Inflammatory macrophage treated with lipopolysaccharide for 1 hour (primary cell): ENCODE measurements at regions not wholly inside any gene's neighbourhood (a gene's known extent, or its start where the extent isn't known, plus 50 kb on each side); places are given as distances from the start of the nearest gene placed in this dataset.
A peak's percentile ranks its signal among the peaks of the same experiment; 100 is the strongest.

Experiments used
- DNase-seq, 2 donors: peaks; one replicate each; pipeline ENCODE4 v3.0.0-alpha.2; 2020 to 2022

DNA sequence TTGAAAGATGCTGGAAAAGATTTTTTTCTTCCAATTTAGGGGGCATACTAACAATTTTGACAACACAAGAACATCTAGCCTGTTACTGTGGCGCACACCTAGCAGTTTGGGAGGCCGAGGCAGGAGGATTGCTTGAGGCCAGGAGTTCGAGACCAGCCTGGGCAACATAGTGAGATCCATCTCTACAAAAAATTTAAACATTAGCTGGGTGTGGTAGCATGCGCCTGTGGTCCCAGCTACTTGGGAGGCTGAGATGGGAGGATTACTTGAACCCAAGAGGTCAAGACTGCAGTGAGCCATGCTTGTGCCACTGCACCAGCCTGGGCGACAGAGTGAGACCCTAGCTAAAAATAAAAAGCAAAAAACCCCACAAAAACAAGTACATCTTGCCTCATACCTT lies 168.8 kb downstream of the TANC2 start:
- DNase-seq = no peak

DNA sequence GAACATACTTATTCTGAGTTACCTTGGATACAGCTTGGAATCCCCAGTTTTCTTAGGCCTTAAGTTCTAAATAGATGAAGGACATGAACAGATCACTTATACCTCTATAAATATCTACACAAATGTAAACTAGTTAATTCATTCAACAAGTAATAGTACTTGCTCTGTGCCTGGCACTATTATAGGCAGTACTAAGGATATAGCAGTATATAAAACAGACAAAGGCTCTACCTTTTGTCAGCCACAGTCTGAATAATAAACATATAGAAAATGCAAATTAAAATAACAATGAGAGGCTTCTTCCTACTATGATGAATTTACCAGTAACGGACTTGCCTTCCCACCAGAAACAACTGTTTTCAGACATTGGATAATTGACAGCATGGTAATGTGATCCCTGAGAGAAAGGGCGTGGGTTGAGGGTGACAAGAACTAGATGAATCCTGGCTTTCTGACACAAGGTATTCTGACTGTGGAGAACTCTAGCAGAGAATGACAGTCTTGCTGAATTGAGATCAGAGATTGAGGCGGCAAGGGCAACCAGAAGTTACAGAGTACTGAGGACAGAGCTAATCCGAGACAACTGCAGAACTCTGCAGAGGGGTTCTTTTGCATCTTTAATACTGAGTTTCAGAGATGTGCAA lies 170.5 kb downstream of the TANC2 start:
- no peak for DNase-seq

DNA sequence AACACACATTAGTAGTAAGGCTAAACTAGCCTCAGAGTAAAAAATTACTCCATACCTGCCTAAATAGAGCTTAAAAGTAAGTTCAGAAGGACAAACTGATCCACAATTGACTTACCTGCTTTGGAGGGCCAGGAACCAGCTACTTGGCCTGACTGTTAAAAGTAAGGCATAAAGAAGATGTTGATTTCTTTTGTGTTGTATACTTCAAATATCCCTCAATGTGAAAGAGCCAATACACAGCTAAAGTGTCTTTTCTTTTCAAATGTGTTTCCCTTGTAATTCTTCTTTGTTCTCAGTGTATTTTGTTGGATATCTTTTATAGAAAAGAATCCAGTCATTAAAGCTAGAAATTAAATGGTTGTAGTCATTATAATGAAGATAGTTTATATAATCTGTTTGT lies 171.1 kb downstream of the TANC2 start:
- no peak for DNase-seq

DNA sequence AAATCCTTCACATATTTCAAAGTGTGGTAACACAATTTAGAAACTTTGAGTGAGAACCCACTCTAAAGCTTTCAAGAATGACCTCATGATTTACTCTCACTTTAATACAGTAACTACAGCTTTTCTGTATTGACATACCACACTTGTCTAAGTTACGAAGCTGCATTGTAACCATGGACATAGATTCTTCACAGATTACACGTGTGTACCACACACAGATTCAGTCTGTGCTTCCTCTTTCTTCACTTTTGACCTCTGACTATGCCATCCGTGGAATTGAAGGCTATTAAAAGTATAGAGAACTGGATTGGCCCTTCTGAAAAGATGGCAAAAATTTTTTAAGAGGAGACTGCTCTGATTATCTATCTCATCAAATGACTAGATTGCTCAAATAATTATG lies 172.7 kb downstream of the TANC2 start:
- peak; percentile 23 to 26 for DNase-seq

DNA sequence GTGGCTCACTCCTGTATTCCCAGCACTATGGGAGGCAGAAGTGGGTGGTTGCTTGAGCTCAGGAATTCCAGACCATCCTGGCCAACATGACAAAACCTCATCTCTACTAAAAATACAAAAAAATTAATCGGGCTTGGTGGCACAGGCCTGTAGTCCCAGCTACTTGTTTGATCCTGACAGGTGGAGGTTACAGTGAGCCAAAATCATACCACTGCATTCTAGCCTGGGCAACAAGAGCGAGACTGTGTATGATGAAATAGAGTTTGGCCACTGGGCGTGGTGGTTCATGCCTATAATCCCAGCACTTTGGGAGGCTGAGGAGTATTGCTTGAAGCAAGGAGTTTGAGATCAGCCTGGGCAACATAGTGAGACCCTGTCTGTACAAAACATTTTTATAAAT lies 173.3 kb downstream of the TANC2 start:
- no peak for DNase-seq

DNA sequence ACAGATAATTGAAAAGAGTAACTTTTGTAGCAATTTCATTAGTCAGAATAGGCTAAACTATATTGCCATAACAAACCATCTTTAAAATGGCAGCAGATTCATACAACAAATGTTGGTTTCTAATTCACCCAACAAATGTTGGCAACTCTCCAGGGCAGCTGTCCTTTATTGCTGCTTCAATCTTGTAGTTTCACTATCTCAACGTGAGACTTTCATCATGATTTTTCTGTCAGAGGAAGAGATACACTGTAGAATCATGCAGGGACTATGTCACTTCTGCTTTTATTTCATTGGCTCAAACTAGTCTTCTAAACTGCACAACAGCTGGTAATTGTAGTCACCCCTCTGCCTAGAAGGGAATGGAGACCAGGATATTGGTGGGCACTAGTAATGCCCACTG lies 174.2 kb downstream of the TANC2 start:
- peak; percentile 92 to 95 for DNase-seq

DNA sequence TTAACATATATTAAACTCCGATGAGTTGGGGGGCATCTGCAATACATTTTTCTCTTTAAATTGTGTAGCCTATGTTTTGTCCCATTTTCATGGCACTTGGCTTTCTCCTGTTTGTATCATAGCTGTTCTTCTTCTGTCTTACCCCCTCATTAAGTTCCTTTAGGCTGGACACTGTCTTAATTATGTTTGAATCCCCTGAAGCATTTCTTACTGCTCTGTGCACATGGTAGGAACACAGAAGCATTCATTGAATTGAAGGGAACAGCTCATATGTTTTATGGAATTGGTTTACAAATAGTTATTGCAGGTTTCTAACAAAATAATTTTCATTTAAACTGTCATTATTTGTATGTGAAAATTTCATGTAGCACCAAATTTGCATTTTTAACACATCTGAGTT lies 176.8 kb downstream of the TANC2 start:
- DNase-seq = no peak

DNA sequence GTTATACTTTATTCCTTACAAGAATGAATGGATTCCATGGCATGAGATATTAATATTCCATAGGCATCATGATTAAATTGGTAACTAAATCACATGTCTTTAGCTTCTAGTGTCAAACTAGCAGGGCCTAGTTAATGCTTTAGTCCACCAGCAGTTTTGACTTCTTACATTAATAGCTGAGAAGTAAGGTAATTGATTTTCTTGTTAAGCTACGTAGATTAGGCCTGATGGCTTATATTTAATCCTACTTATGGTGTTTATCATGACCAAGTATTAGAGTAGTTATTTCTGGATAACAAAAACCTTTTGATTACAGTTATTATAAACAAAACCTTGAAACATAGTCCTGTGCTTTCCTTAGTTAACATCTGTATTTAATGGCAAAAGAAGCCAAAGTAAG lies 184.5 kb downstream of the TANC2 start:
- no peak for DNase-seq

DNA sequence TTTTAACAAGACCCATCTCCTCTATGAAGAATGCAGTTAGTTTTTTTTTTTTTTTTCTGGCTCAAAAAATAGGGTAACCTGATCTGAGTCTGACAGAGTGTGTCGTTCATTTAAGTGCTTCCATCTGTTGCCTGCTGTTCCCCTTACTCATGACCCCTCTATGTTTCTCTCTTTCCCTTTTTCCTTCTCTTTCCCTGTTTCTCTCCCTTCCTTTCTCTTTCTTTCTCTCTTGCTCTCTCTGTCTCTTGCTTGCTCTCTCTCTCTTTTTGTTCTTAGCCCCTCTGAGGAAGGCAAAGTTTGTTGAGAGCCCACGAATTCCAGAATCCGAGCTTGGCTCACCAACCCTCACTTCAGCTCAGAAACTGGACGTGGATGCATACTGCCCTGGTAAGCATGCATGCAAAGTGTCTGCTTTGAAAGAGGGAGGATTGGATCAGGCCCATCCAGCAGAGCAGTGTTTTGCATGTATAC lies 185.0 kb downstream of the TANC2 start:
- no peak for DNase-seq

DNA sequence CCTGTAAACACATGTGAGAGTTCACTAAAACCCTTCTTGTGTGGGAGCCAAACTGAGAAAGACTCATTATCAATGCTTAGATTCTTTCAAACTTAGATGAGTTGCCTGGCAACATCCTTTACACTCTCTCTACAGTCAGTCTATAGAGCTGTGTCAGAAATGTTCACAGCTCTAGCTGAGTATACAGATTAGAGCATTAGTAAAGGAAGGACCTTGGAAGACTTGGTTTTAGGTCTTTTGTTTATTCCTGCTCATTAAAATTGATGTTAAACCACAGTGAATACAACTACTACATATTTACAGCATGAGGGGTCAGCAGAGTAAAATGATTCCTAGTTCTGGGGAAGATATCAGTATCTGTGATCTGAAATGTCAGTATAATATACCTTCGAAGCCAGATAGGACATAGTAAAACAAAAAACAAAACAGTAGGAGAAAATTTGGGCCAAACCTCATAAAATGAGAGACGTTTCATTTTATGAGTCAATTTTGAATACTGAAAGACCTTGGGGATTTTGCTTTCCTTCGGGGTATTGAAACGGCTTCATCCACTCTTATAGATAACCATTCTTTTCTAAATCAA lies 186.0 kb downstream of the TANC2 start:
- DNase-seq = no peak

DNA sequence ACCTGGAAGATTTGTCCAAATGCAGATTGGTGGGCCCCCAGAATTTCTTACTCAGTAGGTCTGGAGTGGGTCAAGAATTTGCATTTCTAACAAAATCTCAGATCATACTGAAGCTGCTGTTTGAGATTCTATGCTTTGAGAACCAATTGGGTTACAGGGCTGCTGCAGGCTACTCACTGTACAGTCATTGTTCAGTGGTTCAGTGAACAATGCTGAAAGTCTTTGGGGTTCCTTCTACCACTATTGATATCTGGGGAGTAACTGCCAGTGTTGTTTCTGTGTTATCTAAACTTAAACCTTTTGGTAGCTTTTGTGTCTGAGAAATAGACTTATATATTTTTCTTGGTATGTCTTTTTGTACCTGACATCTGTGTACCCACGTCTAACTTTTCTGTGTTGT lies 187.5 kb downstream of the TANC2 start:
- DNase-seq = no peak

DNA sequence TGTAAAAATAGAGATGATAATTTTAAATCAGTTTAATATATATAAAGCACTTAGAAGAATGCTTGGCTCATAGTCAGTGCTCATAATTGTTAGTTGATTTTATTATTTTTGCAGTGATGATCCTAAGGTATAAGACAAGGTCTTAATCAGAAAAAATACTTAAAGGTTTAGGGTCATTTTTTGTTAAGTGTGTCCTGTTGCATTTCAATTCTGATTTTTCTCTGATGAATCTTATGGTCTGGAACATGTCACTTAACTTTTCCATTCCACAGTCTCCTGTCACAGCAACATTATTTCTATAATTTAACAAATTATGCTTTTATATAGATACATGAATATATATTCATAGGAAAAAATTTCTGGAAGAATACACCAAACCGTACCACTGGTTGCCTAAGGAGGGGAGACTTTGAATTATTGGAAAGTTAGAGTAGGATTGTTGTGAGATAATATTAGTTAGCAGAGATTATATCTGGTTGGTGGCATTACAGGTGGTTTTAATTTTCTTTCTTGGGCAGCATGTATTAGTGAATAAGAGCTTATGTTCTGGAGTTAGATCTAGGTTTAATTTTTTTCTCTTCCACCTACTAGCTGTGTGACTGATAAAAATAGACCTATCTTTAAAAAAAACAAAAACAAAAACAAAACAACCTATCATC lies 188.7 kb downstream of the TANC2 start:
- DNase-seq = no peak

DNA sequence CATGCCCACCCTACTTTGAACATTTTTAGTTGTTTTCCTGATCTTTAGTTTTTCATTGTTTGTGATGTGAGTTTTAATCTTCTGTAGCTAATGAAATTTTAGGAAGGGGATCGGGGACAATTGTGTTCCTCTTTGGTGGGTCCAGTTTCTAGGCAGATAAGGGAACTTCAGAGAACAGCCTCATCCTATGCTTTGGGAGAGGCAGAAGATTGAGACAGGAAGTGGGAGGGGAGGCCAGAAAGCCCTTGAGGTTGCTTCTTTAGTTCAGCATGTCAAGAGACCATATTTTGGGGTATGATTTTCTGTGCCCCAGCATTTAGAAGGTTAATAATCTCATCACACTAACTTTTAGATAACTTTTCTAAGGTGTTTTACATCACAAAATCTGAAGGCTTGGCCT lies 191.0 kb downstream of the TANC2 start:
- DNase-seq = peak in 1 of 2 donors; percentile 19

DNA sequence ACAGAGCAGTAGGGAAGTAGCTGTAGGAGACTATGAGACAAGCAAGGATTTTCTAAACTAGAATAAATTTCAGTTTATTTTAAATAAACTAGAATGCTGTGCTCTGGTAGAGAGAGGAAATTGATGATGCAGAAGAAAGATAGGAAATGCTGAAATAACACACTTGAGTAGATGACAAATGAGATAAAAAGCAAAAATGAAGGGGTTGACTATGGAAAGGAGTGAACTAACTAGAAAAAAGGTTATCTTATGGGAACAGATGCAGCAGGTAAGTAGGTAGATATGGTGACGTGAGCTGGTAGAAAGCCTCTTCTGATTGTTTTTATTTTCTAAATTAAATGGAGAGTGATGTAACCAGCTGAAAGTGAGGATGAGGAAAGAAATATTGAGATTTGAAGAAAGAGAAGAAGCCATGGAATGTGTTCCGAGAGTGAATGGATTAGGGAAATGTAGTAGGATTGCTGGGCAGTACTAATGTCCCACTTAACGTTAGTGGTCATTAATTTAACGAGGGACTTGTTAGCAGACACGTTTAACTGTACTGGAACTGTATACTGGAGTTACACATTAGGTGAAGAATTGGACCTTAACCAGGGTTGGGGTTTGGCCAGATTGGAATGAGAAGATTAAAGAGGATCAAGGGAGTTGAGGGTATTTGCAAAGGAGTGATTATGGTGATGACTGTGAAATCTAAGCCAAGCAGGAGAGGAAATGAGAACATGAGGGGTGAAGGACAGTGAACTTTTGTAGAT lies 196.5 kb downstream of the TANC2 start:
- DNase-seq = no peak

DNA sequence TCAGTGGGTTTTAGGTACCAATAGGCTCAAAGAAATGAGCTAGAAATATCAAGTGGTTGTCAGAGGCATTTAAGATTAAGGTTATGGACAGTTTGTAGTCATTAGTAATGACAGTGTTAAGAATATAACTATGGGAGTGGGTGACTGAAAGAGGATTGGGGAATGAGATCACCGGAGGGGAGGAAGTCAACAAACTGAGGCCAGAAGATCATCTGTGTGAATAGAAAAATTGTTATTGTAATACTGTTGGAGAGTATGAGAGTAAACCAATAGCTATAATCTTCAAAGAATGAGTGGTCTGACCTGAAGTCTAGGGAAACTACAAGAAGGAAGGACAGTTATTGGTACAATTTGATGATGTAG lies 197.1 kb downstream of the TANC2 start:
- no peak for DNase-seq

DNA sequence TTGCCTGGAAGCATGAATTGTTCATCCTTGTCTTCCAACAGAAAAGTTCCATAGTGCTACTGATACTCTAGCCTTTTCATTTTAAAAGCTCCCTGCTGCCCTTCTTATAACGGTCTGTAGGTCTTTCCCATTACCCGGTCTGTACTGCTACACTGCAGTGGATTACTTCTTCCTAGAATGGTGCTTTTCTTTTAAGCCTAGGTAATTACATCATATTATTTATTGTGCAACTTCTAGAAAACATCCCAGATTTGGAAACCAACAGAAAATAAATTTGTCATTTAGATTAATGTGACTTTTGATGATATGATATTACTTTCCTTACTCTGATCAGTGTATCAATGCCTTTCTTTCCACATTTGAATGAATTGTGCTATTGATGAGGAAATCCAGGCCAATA lies 199.4 kb downstream of the TANC2 start:
- DNase-seq = peak; percentile 67 to 82

DNA sequence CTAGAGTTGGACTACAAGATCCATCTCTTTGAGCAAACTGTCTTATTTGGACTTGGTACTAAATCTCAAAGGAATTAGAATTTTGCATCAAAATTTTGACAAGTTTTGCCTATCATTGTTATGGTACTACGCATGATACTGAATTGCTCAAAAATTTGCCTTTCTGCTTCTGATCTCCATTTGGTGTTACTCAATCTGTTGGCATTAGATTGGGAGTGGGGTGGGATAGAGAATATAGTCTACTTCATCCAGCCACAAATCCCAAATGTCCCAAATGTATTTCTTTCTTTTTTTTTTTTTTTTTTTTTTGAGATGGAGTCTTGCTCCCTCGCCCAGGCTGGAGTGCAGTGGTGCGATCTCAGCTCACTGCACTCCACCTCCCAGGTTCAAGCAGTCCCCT lies 204.8 kb downstream of the TANC2 start:
- DNase-seq = no peak

DNA sequence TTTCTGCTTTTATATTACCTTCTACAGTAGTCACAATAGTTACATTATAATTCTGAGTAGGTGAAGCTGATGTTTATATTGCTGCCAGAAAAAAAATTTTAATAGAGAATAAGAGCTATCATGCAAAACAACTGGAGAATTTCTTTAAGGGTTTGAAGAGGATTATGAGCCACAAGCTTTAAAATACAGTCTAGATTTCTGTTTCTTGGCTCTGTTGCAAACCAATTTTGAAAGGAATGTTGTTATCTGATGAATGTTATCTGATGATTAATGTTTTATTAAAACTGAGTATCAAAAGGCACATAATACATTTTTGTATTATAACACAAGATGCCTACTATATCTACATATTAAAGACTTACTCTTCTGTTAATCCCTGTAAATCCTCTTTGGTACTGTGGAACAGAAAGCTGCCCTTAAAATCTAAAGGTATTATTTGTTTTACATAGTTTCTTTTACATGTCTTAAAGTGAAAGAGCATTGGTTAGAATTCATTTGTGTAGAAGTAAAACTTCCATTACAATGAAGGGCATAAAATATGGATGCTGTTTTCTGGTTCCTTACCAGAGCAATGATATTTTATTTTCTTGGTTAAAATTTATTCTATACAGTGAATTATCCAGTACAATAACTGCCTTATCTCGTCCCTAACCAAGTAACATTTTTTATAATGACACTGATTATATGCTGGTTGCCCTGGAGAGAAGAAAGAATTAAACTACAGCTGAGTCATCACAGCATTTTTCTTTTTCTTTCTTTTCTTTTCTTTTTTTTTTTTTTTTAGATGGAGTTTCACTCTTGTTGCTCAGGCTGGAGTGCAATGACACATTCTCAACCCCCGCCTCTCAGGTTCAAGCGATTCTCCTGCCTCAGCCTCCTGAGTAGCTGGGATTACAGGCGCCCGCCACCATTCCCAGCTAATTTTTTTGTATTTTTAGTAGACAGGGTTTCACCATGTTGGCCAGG lies 205.7 kb downstream of the TANC2 start:
- no peak for DNase-seq

DNA sequence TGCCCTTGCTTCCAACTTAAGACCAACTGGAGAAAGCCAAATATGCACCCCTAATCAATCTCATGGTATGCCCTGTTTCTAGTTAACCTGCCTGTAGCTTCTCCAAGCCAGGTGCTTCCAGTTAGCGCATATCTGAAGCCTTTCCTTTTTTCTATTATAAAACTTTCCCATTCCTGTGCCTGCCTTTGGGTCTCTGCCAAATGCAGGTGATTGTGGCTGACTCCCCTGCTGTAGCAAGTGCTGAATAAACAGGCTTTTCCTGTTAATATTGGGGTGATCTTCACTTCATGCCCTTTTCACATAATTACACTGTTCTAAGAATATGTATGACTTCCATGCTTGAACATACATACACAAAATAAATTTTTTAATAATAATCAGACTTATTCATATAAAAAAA lies 207.4 kb downstream of the TANC2 start:
- no peak for DNase-seq

DNA sequence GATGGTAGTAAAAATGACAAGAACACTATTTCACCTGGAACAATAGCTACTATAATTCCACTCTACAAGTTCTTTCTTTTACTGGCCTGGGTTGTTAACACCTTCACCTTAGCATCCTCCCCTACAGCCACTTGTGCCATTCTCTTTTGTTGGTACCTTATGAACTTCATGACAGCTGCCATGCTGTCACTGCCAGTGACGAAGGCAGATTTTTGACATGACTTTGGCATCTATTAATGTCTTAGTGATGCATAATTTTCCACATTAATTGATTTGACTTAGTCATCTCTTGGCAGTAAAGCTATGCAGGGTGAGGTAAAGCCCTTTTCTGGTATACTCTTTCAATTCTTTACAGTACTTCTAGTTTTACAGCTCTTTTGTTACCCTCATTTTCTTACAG lies 207.9 kb downstream of the TANC2 start:
- DNase-seq = no peak

DNA sequence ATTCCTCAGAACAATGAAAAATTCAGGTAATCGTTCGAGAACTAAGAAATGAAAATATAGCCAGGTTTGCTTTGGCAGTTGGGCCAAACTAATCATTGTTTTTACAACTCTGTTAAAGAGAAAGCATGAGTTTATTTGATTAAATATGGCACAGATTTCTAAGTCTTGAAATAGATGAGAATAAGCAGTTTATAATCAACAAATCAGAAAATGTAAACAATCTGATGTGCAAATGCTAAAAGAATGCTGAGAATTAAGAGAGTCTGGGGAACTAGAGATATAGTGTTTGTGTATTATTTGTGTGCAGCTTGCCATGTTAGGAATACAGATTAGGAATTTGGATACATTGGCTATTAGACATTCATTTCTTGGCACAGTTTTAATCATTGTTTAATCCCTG lies 212.5 kb downstream of the TANC2 start:
- no peak for DNase-seq

DNA sequence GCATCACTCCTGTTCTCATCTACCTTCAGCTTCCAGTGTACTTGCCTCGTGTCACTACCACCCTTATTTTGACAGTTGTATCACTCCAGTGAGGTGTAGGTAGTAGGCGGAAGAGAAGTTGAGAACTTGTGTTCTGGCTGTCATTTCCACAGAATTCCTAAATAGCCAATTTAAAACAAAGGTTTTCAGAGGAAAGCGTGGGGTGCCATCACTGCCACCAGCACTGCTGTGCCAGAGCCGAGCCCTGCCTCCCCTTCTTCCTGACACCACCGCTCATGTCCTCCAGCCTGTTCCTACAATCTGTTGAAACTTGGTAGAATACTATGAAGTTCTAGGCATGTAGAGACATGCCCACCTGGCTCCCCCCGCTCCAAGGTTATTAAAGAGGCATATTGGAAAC lies 215.8 kb downstream of the TANC2 start:
- no peak for DNase-seq

DNA sequence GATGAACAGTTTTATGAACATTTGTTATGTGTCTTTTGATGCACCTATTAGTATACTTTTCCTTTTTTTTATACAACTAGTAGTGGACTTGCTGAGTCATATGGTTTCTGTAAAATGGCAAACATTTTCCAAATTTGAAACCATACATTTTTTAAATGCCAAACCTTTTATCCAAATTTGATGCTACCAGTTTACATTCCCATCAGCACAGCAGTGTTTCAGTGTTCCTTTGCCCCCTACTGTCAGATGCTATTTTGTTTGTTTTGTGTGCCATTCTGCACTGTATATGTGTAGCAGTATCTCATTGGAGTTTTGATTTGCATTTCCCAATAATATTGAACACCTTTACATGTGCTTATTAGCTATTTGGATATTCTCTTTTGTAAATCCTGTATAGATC lies 219.4 kb downstream of the TANC2 start:
- no peak for DNase-seq
